Loucy (cell line): ENCODE measurements at regions not wholly inside any gene's neighbourhood (a gene's known extent, or its start where the extent isn't known, plus 50 kb on each side); places are given as distances from the start of the nearest gene placed in this dataset.

ENCODE experiments used
- H2AFZ ChIP-seq: fragments of 200-600 bp; sonication (generic); 2 replicates; pipeline ENCODE4 v1.6.0; 2016; ENCODE audit warnings: antibody characterized with exemption, mild to moderate bottlenecking, low read length, moderate library complexity
- H3F3A ChIP-seq: fragments of 200-600 bp; 2 replicates; pipeline ENCODE4 v1.6.0; 2016; ENCODE audit warnings: antibody characterized with exemption, low read depth, mild to moderate bottlenecking
- H3K27me3 ChIP-seq: fragments of 200-600 bp; sonication (generic); 2 replicates; pipeline ENCODE4 v1.6.1; 2014; ENCODE audit warnings: low read length, mild to moderate bottlenecking; ENCODE audit not compliant: insufficient read depth, poor library complexity, severe bottlenecking
- H3K36me3 ChIP-seq: fragments of 200-600 bp; sonication (generic); 2 replicates; pipeline ENCODE4 v1.6.1; 2016; ENCODE audit warnings: low read length; ENCODE audit not compliant: insufficient read depth
- H3K4me1 ChIP-seq: fragments of 200-600 bp; sonication (generic); 2 replicates; pipeline ENCODE4 v1.5.1; 2014; ENCODE audit warnings: low read length, mild to moderate bottlenecking; ENCODE audit not compliant: insufficient read depth, poor library complexity, severe bottlenecking
- H3K4me2 ChIP-seq: fragments of 200-600 bp; sonication (generic); 2 replicates; pipeline ENCODE4 v1.6.0; 2014; ENCODE audit warnings: antibody characterized with exemption, low read length, low read depth, mild to moderate bottlenecking; ENCODE audit not compliant: poor library complexity, severe bottlenecking
- H3K4me3 ChIP-seq: fragments of 200-600 bp; sonication (generic); 2 replicates; pipeline ENCODE4 v1.5.1; 2014; ENCODE audit warnings: low read length, mild to moderate bottlenecking, mixed read lengths; ENCODE audit not compliant: poor library complexity, severe bottlenecking
- H3K79me2 ChIP-seq: fragments of 200-600 bp; sonication (generic); 2 replicates; pipeline ENCODE4 v1.6.1; 2014; ENCODE audit warnings: low read length; ENCODE audit not compliant: insufficient read depth
- H3K9ac ChIP-seq: fragments of 200-600 bp; sonication (generic); 2 replicates; pipeline ENCODE4 v1.6.0; 2014; ENCODE audit warnings: mild to moderate bottlenecking, low read depth, low read length, moderate library complexity; ENCODE audit not compliant: poor library complexity, severe bottlenecking
- H3K9me2 ChIP-seq: fragments of 200-600 bp; sonication (generic); replicated peaks from 2 replicates; pipeline ENCODE4 v1.6.1; 2016; ENCODE audit warnings: low read depth, low read length, mixed read lengths
- H3K9me3 ChIP-seq: fragments of 200-600 bp; sonication (generic); 2 replicates; pipeline ENCODE4 v1.6.1; 2014; ENCODE audit warnings: mild to moderate bottlenecking, antibody characterized with exemption, low read length, low read depth; ENCODE audit not compliant: insufficient read depth
- H4K20me1 ChIP-seq: fragments of 200-600 bp; sonication (generic); 2 replicates; pipeline ENCODE4 v1.6.0; 2014; ENCODE audit warnings: antibody characterized with exemption, low read length, mild to moderate bottlenecking; ENCODE audit not compliant: insufficient read depth, poor library complexity, severe bottlenecking
- EZH2phosphoT487 ChIP-seq: fragments of 200-600 bp; IDR thresholded peaks from 2 replicates; pipeline ENCODE4 v1.6.1; 2018; ENCODE audit warnings: antibody characterized with exemption, mild to moderate bottlenecking, moderate library complexity, borderline replicate concordance
- TF ChIP-seq, protein P1 (sequence below): fragments of 200-600 bp; sonication (generic); conservative IDR thresholded peaks from 2 replicates; pipeline ENCODE4 v1.5.1; 2014; ENCODE audit warnings: mild to moderate bottlenecking, antibody characterized with exemption, low read length

DNA sequence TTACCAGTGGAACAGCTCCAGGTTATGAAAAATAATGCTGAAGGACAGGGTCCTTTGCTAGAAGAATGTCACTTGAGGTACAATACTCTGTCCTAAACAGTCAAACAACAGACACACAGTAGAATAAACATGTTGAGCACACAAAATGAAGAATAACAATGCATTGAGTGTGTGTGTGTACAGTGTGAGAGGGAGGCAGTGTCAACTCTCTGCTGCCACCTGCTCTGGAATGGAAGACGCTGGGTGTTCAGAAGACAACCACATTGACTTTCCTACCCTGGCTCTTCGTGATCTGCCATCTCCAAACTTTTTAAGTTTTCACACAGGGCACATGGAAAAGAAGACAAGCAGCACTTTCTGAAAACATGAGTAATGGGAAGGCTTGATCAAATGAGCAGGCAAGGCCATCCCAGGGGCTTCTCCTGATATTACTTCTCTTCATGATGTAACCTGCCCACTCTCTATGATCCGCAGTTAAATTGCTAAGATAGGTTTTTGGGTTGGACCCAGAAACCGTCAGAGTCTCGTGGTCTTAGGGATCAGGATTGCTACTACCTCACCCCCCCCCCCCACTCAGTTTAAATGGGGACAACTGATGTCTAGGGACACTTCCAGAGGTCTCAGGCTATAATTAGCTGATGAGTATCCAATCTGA, 533.2 kb upstream of the TNP1 start:
- no peak for TF ChIP-seq EZH2phosphoT487
- TF ChIP-seq, protein P1, sequence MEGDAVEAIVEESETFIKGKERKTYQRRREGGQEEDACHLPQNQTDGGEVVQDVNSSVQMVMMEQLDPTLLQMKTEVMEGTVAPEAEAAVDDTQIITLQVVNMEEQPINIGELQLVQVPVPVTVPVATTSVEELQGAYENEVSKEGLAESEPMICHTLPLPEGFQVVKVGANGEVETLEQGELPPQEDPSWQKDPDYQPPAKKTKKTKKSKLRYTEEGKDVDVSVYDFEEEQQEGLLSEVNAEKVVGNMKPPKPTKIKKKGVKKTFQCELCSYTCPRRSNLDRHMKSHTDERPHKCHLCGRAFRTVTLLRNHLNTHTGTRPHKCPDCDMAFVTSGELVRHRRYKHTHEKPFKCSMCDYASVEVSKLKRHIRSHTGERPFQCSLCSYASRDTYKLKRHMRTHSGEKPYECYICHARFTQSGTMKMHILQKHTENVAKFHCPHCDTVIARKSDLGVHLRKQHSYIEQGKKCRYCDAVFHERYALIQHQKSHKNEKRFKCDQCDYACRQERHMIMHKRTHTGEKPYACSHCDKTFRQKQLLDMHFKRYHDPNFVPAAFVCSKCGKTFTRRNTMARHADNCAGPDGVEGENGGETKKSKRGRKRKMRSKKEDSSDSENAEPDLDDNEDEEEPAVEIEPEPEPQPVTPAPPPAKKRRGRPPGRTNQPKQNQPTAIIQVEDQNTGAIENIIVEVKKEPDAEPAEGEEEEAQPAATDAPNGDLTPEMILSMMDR = no peak
- H3K9me2 ChIP-seq = no peaks in the 10 kb centered on the region
- H3K27me3 ChIP-seq = no peaks in the 10 kb centered on the region
- no peaks in the 10 kb centered on the region for H3K79me2 ChIP-seq
- no peak overlapping the region for H2AFZ ChIP-seq
- H3K4me2 ChIP-seq = no peak overlapping the region
- H3K4me1 ChIP-seq = no peaks in the 10 kb centered on the region
- no peaks in the 10 kb centered on the region for H3F3A ChIP-seq
- H3K4me3 ChIP-seq = no peak overlapping the region
- no peaks in the 10 kb centered on the region for H4K20me1 ChIP-seq
- H3K9me3 ChIP-seq = no peaks in the 10 kb centered on the region; the same call in 1 of the 2 replicates
- H3K9ac ChIP-seq = no peak overlapping the region
- H3K36me3 ChIP-seq = no peaks in the 10 kb centered on the region

DNA sequence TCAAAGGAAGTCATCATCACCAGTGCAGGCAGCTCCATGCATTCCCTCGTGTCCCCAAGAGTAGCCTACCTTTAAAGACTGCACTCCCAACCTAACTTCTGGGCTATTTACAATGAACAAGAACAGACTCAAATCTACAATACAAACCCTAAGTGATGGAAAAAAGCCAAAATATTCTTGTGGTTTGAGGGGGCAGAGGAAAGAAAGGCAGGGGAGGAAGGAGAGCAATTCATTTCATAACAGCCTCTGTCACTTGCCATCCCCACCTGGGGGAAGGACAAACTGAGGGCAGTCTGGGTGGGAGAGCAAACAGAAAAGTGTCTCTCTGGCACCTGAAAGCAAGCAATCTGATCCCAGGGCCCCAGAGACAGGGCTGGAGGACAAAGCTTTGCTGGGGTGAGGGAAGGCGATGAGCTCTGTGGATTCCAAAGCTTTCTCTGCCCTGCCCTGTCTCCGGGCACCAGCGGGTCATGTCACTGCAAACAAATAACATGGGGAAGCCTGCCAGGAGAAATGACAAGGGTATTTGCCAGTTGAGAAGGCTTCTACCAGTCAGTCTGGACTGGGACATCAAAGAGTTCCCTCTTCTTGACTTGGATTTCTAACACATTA, 528.0 kb upstream of the TNP1 start:
- Histone ChIP-seq H3K79me2 (no peaks in the 10 kb centered on the region), H2AFZ (no peak overlapping the region), H3K27me3 (no peaks in the 10 kb centered on the region), H3K9ac (no peak overlapping the region), H3K4me1 (no peaks in the 10 kb centered on the region), H3K9me3 (no peaks in the 10 kb centered on the region; the same call in 1 of the 2 replicates), H3K4me2 (no peak overlapping the region), H3F3A (no peaks in the 10 kb centered on the region), H3K4me3 (no peak overlapping the region), H3K9me2 (no peaks in the 10 kb centered on the region), H4K20me1 (no peaks in the 10 kb centered on the region), H3K36me3 (no peaks in the 10 kb centered on the region)
- TF ChIP-seq, protein P1 = no peak
- TF ChIP-seq EZH2phosphoT487 = no peak

- Histone ChIP-seq H3K9me2 (no peaks in the 10 kb centered on the region), H3K79me2 (no peaks in the 10 kb centered on the region), H3K4me1 (no peaks in the 10 kb centered on the region), H3F3A (no peaks in the 10 kb centered on the region), H3K4me3 (no peak overlapping the region), H3K9ac (no peak overlapping the region), H2AFZ (no peak overlapping the region), H3K9me3 (no peaks in the 10 kb centered on the region), H3K4me2 (no peak overlapping the region), H3K27me3 (no peaks in the 10 kb centered on the region), H3K36me3 (no peaks in the 10 kb centered on the region), H4K20me1 (no peaks in the 10 kb centered on the region)
- TF ChIP-seq, protein P1 = no peak
These were observed 526.2 kb upstream of the TNP1 start for GRCh38 chr2:217386041-217386440.
